Effector memory CD4-positive, alpha-beta T cell (primary cell): ENCODE measurements at regions not wholly inside any gene's neighbourhood (a gene's known extent, or its start where the extent isn't known, plus 50 kb on each side); places are given as distances from the start of the nearest gene placed in this dataset.
"Not testable (repeated sequence)": the region's sequence is repeated elsewhere in the genome, so short reads cannot be mapped to it uniquely, and the experiment has no call there.

ENCODE experiments used
- DNase-seq, 3 donors: peaks; one replicate each; pipeline ENCODE4 v3.0.0-alpha.2; 2020
- H3K27ac ChIP-seq: 2 replicates; pipeline ENCODE4 v1.7.0; 2013; ENCODE audit warnings: mild to moderate bottlenecking, low read length, moderate library complexity; ENCODE audit not compliant: insufficient read depth, poor library complexity, severe bottlenecking
- H3K27me3 ChIP-seq: replicated peaks from 2 replicates; pipeline ENCODE4 v1.7.0; 2013; ENCODE audit warnings: mild to moderate bottlenecking, low read length; ENCODE audit not compliant: insufficient read depth, control insufficient read depth, poor library complexity, severe bottlenecking
- H3K36me3 ChIP-seq: 2 replicates; pipeline ENCODE4 v1.7.0; 2013; ENCODE audit warnings: mild to moderate bottlenecking, low read length, moderate library complexity; ENCODE audit not compliant: control insufficient read depth, insufficient read depth
- H3K4me1 ChIP-seq: 2 replicates; pipeline ENCODE4 v1.7.0; 2013; ENCODE audit warnings: low read length, mild to moderate bottlenecking; ENCODE audit not compliant: control insufficient read depth, insufficient read depth, poor library complexity, severe bottlenecking
- H3K4me3 ChIP-seq: 2 replicates; pipeline ENCODE4 v1.7.0; 2013; ENCODE audit warnings: low read length, low read depth, mild to moderate bottlenecking; ENCODE audit not compliant: insufficient read depth, poor library complexity, severe bottlenecking
- H3K9me3 ChIP-seq: 2 replicates; pipeline ENCODE4 v1.7.0; 2013; ENCODE audit warnings: mild to moderate bottlenecking, low read length, moderate library complexity; ENCODE audit not compliant: control insufficient read depth

GRCh38 chr11:37474889-37475288 is 876.9 kb upstream of the RAG2 start:
- no peak overlapping the region for H3K4me3 ChIP-seq
- no peaks in the 10 kb centered on the region for H3K9me3 ChIP-seq
- H3K27ac ChIP-seq, result no peak overlapping the region
- H3K36me3 ChIP-seq, result no peaks in the 10 kb centered on the region
- no peaks in the 10 kb centered on the region for H3K27me3 ChIP-seq
- no peak for DNase-seq
- no peaks in the 10 kb centered on the region for H3K4me1 ChIP-seq

DNA sequence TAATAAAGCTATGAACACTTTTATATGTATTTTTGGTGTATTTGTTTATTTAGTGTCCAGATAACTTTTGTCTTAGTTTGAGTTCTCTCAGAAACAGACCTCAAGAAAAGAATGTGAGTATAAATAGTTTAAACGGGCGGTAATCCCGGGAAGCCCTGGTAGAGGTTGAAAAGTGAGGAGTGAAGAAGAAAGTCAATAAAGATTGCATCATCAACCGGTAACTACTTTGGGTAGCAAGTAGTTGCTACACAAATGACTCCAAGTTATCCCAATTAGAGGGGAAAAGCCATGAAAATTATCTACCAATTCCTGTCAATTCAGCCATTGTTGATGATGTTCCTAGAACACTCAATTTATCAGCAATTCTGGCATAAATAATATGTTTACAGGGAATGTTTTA is 870.3 kb upstream of the RAG2 start:
- no peaks in the 10 kb centered on the region for H3K36me3 ChIP-seq
- H3K4me3 ChIP-seq, result no peak overlapping the region
- no peak for DNase-seq
- no peaks in the 10 kb centered on the region for H3K27me3 ChIP-seq
- no peaks in the 10 kb centered on the region for H3K4me1 ChIP-seq
- no peak overlapping the region for H3K27ac ChIP-seq
- no peaks in the 10 kb centered on the region for H3K9me3 ChIP-seq

DNA sequence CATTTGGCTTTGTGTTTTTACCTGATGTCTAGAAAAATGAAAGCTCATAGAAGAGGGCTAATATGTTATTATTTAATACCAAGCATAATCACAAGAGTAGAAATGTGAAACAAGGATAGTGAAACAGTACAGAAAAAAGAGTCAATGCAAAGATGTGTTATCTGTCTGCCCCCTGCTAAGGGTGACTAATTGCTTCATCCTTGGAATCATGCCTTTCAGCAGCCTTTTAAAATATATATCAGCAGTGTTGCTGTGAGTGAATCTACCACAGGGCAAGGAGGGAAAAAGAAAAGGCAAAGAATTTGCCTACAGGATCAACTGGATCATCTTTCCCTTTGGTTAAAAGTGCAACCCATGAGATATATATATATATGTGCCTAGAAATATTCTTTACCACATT is 867.2 kb upstream of the RAG2 start:
- DNase-seq, result no peak
- Histone ChIP-seq H3K4me3 (no peak overlapping the region), H3K9me3 (no peaks in the 10 kb centered on the region), H3K36me3 (no peaks in the 10 kb centered on the region), H3K27ac (no peak overlapping the region), H3K27me3 (no peaks in the 10 kb centered on the region), H3K4me1 (no peaks in the 10 kb centered on the region)

- H3K9me3 ChIP-seq, result no peaks in the 10 kb centered on the region
These were observed 861.4 kb upstream of the RAG2 start for GRCh38 chr11:37459456-37459855.

GRCh38 chr11:37456746-37457145 is 858.7 kb upstream of the RAG2 start:
- no peaks in the 10 kb centered on the region for H3K36me3 ChIP-seq
- no peaks in the 10 kb centered on the region for H3K4me1 ChIP-seq
- no peak for DNase-seq

More at GRCh38 chr11:37459456-37459855, 861.4 kb upstream of the RAG2 start:
- DNase-seq, result no peak
- Histone ChIP-seq H3K4me3 (no peak overlapping the region), H3K27ac (no peak overlapping the region), H3K36me3 (no peaks in the 10 kb centered on the region), H3K27me3 (no peaks in the 10 kb centered on the region), H3K4me1 (no peaks in the 10 kb centered on the region)

DNA sequence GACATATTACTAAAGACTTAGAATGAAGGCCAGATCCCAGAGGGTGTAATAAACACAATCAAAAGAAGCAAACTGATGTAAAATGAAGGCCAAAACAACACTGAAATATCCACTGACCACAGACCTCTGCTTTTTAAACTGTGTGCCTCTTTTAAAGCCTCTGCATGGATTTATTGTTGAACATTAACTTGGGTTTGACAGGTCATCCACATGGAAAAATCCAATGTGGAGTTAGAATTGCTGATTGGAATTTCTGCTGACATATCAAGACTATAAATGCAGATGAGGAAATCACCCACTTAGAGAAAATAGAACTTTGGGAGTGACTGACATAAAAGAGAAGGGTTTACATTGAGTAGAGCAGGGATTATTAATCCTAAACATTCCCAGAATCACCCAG is 853.9 kb upstream of the RAG2 start:
- H3K4me3 ChIP-seq, result no peak overlapping the region
- no peak for DNase-seq
- H3K36me3 ChIP-seq, result no peaks in the 10 kb centered on the region
- no peaks in the 10 kb centered on the region for H3K9me3 ChIP-seq
- no peaks in the 10 kb centered on the region for H3K27me3 ChIP-seq
- H3K27ac ChIP-seq, result no peak overlapping the region
- H3K4me1 ChIP-seq, result no peaks in the 10 kb centered on the region

More at GRCh38 chr11:37456746-37457145, 858.7 kb upstream of the RAG2 start:
- Histone ChIP-seq H3K4me3 (no peak overlapping the region), H3K27me3 (no peaks in the 10 kb centered on the region), H3K9me3 (no peaks in the 10 kb centered on the region), H3K27ac (no peak overlapping the region)

GRCh38 chr11:37450613-37451012 is 852.6 kb upstream of the RAG2 start:
- Histone ChIP-seq H3K4me1 (no peaks in the 10 kb centered on the region), H3K4me3 (no peak overlapping the region), H3K27ac (no peak overlapping the region), H3K9me3 (no peaks in the 10 kb centered on the region), H3K27me3 (no peaks in the 10 kb centered on the region), H3K36me3 (no peaks in the 10 kb centered on the region)
- DNase-seq, result no peak

DNA sequence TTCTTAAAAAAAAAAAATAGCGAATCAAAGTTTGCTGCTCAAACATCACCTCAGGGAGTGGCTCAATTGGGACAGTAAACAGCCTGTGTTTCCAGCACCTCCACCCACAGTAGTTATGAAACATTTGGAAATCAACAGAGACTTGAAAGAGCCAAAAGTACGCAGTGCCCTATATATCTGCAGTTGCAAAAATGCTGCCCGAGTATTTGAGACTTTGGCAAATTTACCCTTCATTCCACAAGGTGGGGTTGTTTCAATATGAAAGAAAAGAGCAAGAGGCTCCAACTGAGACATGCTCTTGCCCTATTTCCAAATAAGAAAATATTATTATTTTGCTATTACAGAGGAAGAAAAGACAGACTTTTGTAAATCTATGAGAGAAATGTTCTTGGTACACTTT is 851.1 kb upstream of the RAG2 start:
- no peaks in the 10 kb centered on the region for H3K36me3 ChIP-seq
- no peak overlapping the region for H3K27ac ChIP-seq
- no peak overlapping the region for H3K4me3 ChIP-seq
- no peaks in the 10 kb centered on the region for H3K27me3 ChIP-seq
- H3K9me3 ChIP-seq, result no peaks in the 10 kb centered on the region
- H3K4me1 ChIP-seq, result no peaks in the 10 kb centered on the region
- DNase-seq, result no peak

GRCh38 chr11:37442576-37442975 is 844.5 kb upstream of the RAG2 start:
- DNase-seq, result no peak
- Histone ChIP-seq H3K4me1 (no peaks in the 10 kb centered on the region), H3K9me3 (no peaks in the 10 kb centered on the region)

GRCh38 chr11:37431633-37432230 is 833.7 kb upstream of the RAG2 start:
- not testable (repeated sequence) for H3K4me1 ChIP-seq, H3K27me3 ChIP-seq, H3K9me3 ChIP-seq, H3K27ac ChIP-seq, DNase-seq, H3K4me3 ChIP-seq, H3K36me3 ChIP-seq

More at GRCh38 chr11:37442576-37442975, 844.5 kb upstream of the RAG2 start:
- Histone ChIP-seq H3K27ac (no peak overlapping the region), H3K4me3 (no peak overlapping the region), H3K36me3 (no peaks in the 10 kb centered on the region), H3K27me3 (no peaks in the 10 kb centered on the region)
